B cell (primary cell): ENCODE measurements at regions not wholly inside any gene's neighbourhood (a gene's known extent, or its start where the extent isn't known, plus 50 kb on each side); places are given as distances from the start of the nearest gene placed in this dataset.

Experiments
- EZH2 ChIP-seq: IDR thresholded peaks from 2 replicates; pipeline ENCODE4 v1.6.1; 2012; ENCODE audit warnings: borderline replicate concordance, low read depth, mild to moderate bottlenecking, moderate library complexity, low read length; ENCODE audit not compliant: insufficient read depth, poor library complexity, severe bottlenecking
- TF ChIP-seq, protein P1 (sequence below): fragments of 200-600 bp; IDR thresholded peaks from one replicate; pipeline ENCODE4 v1.8.0; 2022; ENCODE audit warnings: antibody characterized with exemption, mild to moderate bottlenecking

GRCh38 chr11:59284773-59285129, 72.0 kb upstream of the MPEG1 start:
- TF ChIP-seq, protein P1, sequence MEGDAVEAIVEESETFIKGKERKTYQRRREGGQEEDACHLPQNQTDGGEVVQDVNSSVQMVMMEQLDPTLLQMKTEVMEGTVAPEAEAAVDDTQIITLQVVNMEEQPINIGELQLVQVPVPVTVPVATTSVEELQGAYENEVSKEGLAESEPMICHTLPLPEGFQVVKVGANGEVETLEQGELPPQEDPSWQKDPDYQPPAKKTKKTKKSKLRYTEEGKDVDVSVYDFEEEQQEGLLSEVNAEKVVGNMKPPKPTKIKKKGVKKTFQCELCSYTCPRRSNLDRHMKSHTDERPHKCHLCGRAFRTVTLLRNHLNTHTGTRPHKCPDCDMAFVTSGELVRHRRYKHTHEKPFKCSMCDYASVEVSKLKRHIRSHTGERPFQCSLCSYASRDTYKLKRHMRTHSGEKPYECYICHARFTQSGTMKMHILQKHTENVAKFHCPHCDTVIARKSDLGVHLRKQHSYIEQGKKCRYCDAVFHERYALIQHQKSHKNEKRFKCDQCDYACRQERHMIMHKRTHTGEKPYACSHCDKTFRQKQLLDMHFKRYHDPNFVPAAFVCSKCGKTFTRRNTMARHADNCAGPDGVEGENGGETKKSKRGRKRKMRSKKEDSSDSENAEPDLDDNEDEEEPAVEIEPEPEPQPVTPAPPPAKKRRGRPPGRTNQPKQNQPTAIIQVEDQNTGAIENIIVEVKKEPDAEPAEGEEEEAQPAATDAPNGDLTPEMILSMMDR = peak; percentile 38
- TF ChIP-seq EZH2 = no peak
